ENCODE measurements at regions not wholly inside any gene's neighbourhood (a gene's known extent, or its start where the extent isn't known, plus 50 kb on each side); places are given as distances from the start of the nearest gene placed in this dataset.

DNA sequence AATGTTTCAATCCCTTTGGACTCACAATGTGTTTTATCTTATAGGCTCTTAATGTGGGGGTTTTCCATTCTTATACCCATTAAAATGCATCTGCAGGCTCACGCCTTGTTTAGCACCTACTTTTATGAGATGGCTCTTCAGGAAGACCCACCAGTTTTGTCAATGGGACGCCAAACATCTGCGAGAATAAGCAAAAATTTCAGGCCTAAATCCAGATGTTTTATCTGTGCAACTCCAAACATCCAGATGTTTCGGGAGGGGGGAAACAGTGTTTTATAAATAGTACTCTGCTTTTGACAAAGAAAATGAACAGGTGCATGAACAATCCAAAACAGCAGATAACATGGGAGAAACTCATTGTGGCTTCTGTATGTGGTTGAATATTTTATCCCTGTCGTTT, 342.8 kb downstream of the DHX15 start:
- TF ChIP-seq, protein P1, sequence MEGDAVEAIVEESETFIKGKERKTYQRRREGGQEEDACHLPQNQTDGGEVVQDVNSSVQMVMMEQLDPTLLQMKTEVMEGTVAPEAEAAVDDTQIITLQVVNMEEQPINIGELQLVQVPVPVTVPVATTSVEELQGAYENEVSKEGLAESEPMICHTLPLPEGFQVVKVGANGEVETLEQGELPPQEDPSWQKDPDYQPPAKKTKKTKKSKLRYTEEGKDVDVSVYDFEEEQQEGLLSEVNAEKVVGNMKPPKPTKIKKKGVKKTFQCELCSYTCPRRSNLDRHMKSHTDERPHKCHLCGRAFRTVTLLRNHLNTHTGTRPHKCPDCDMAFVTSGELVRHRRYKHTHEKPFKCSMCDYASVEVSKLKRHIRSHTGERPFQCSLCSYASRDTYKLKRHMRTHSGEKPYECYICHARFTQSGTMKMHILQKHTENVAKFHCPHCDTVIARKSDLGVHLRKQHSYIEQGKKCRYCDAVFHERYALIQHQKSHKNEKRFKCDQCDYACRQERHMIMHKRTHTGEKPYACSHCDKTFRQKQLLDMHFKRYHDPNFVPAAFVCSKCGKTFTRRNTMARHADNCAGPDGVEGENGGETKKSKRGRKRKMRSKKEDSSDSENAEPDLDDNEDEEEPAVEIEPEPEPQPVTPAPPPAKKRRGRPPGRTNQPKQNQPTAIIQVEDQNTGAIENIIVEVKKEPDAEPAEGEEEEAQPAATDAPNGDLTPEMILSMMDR (IDR thresholded peaks at IDR 0.05; ENCODE audit: insufficient read depth, low read length, poor library complexity, severe bottlenecking), result no peak
- TF ChIP-seq EZH2phosphoT487 (conservative IDR thresholded peaks at IDR 0.05; ENCODE audit: low read length), result no peak

All from SU-DHL-6 (cell line).